ENCODE measurements at regions not wholly inside any gene's neighbourhood (a gene's known extent, or its start where the extent isn't known, plus 50 kb on each side); places are given as distances from the start of the nearest gene placed in this dataset.

GRCh38 chrX:148365233-148365632 lies 135.2 kb upstream of the AFF2 start:
- no peak for DNase-seq (ENCODE audit: low spot score)

GRCh38 chrX:148371291-148371690 lies 129.1 kb upstream of the AFF2 start:
- no peak for DNase-seq (ENCODE audit: low spot score)

- no peak for DNase-seq (ENCODE audit: low spot score)
Observed at GRCh38 chrX:148372925-148373324, 127.5 kb upstream of the AFF2 start.

GRCh38 chrX:148376342-148376741 lies 124.1 kb upstream of the AFF2 start:
- no peak for DNase-seq (ENCODE audit: low spot score)

GRCh38 chrX:148380107-148380506 lies 120.3 kb upstream of the AFF2 start:
- DNase-seq (ENCODE audit: low spot score): no peak

GRCh38 chrX:148380650-148381561 lies 119.5 kb upstream of the AFF2 start:
- DNase-seq (ENCODE audit: low spot score): peak; percentile 35

- no peak for DNase-seq (ENCODE audit: low spot score)
Observed at GRCh38 chrX:148381603-148382002, 118.8 kb upstream of the AFF2 start.

- DNase-seq (ENCODE audit: low spot score): no peak
Observed at GRCh38 chrX:148382983-148383382, 117.4 kb upstream of the AFF2 start.

- DNase-seq (ENCODE audit: low spot score): no peak
Observed at GRCh38 chrX:148385471-148385870, 114.9 kb upstream of the AFF2 start.

- DNase-seq (ENCODE audit: low spot score): no peak
Observed at GRCh38 chrX:148389629-148390028, 110.8 kb upstream of the AFF2 start.

GRCh38 chrX:148412006-148412405 lies 88.4 kb upstream of the AFF2 start:
- no peak for DNase-seq (ENCODE audit: low spot score)

- no peak for DNase-seq (ENCODE audit: low spot score)
Observed at GRCh38 chrX:148416142-148416541, 84.3 kb upstream of the AFF2 start.

GRCh38 chrX:148416931-148417330 lies 83.5 kb upstream of the AFF2 start:
- DNase-seq (ENCODE audit: low spot score): no peak

- no peak for DNase-seq (ENCODE audit: low spot score)
Observed at GRCh38 chrX:148417934-148418333, 82.5 kb upstream of the AFF2 start.

GRCh38 chrX:148422526-148422925 lies 77.9 kb upstream of the AFF2 start:
- no peak for DNase-seq (ENCODE audit: low spot score)

- DNase-seq (ENCODE audit: low spot score): no peak
Observed at GRCh38 chrX:148424570-148424969, 75.8 kb upstream of the AFF2 start.

GRCh38 chrX:148426467-148426866 lies 74.0 kb upstream of the AFF2 start:
- DNase-seq (ENCODE audit: low spot score): no peak

- no peak for DNase-seq (ENCODE audit: low spot score)
Observed at GRCh38 chrX:148441387-148441786, 59.0 kb upstream of the AFF2 start.

GRCh38 chrX:148443216-148443615 lies 57.2 kb upstream of the AFF2 start:
- no peak for DNase-seq (ENCODE audit: low spot score)

GRCh38 chrX:148448686-148449085 lies 51.7 kb upstream of the AFF2 start:
- DNase-seq (ENCODE audit: low spot score): no peak

All from RKO (cell line).